KOPT-K1 (cell line): ENCODE measurements at regions not wholly inside any gene's neighbourhood (a gene's known extent, or its start where the extent isn't known, plus 50 kb on each side); places are given as distances from the start of the nearest gene placed in this dataset.

Experiments used
- H3K27ac ChIP-seq: fragments of 200-600 bp; sonication (generic); 2 replicates; pipeline ENCODE4 v1.5.1; 2016; ENCODE audit warnings: antibody characterized with exemption, mild to moderate bottlenecking, low read depth, low read length; ENCODE audit not compliant: poor library complexity, severe bottlenecking
- H3K36me3 ChIP-seq: fragments of 200-600 bp; sonication (generic); 2 replicates; pipeline ENCODE4 v1.5.1; 2017; ENCODE audit warnings: antibody characterized with exemption, mild to moderate bottlenecking, low read length, moderate library complexity; ENCODE audit not compliant: insufficient read depth
- H3K9me3 ChIP-seq: fragments of 200-600 bp; sonication (generic); 2 replicates; pipeline ENCODE4 v1.5.1; 2017; ENCODE audit warnings: antibody characterized with exemption, low read length, mild to moderate bottlenecking; ENCODE audit not compliant: insufficient read depth, poor library complexity, severe bottlenecking

- Histone ChIP-seq H3K9me3 (no peaks in the 10 kb centered on the region), H3K36me3 (no peaks in the 10 kb centered on the region), H3K27ac (no peak overlapping the region)
Observed at GRCh38 chr15:94744080-94744793, 512.9 kb downstream of the MCTP2 start.

DNA sequence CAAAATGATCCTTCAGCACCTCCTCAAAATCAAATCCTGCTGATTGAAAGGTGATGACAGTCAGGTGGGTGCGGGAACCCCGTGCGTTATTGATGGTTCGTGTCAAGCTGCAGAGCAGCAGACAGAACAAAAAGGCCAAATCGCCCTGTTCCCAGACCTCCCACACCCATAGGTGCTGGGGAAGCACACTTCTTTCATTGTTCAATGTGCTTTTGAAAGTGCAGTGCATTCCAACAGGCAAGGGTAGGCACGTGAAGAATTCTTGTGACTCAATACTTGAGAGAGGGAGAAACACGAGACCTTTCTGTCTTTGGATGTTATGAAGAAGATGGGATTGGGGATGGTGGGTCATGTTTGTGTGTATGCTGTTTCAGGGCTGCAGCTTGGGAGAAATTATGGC is 514.0 kb downstream of the MCTP2 start:
- Histone ChIP-seq H3K36me3 (no peaks in the 10 kb centered on the region), H3K9me3 (no peaks in the 10 kb centered on the region), H3K27ac (no peak overlapping the region)

GRCh38 chr15:94747510-94747909 is 516.1 kb downstream of the MCTP2 start:
- Histone ChIP-seq H3K9me3 (no peaks in the 10 kb centered on the region), H3K27ac (no peak overlapping the region), H3K36me3 (no peaks in the 10 kb centered on the region)

GRCh38 chr15:94749811-94750617 is 518.7 kb downstream of the MCTP2 start:
- H3K27ac ChIP-seq: no peak overlapping the region
- no peaks in the 10 kb centered on the region for H3K9me3 ChIP-seq
- H3K36me3 ChIP-seq: no peaks in the 10 kb centered on the region

DNA sequence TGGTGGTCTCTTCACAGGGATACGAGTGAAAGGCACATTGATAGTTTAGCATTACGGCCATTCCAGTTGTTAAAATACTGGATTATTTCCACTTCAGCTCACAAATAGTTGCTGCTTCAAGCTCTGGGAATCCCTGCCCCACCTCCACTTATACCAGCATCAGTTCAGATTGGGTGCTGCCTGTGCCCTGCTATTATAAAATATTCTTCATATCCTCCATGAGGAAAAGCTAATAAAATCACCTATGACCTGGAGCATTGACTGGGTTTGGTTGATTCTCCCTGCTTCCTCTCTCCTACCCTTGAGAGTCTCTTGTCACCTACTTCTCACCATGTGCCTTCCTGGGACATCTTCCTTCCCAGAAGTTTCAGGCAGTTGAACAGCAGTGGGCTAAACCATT is 529.0 kb downstream of the MCTP2 start:
- H3K27ac ChIP-seq: no peak overlapping the region

DNA sequence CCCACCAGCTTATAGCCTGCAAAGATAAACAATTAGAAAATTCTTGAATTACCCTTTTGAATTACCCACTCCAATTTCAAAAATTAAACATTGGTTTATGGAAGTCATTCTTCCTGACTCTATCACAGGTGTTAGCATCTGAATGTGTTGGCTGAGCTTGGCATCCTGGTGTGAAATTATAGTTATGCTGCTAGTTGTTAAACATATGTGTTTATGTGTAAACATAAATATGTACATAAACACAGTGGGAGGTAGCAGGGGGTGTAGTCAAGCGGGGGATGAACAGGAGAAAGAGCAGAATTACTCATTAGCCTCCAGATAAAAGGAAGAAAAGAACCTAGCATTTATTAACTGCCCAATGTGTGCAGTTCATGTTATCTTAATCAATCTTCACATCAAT is 530.2 kb downstream of the MCTP2 start:
- H3K9me3 ChIP-seq: no peaks in the 10 kb centered on the region
- no peaks in the 10 kb centered on the region for H3K36me3 ChIP-seq
- H3K27ac ChIP-seq: no peak overlapping the region

More for the DNA sequence above, 529.0 kb downstream of the MCTP2 start:
- H3K9me3 ChIP-seq: no peaks in the 10 kb centered on the region
- no peaks in the 10 kb centered on the region for H3K36me3 ChIP-seq

DNA sequence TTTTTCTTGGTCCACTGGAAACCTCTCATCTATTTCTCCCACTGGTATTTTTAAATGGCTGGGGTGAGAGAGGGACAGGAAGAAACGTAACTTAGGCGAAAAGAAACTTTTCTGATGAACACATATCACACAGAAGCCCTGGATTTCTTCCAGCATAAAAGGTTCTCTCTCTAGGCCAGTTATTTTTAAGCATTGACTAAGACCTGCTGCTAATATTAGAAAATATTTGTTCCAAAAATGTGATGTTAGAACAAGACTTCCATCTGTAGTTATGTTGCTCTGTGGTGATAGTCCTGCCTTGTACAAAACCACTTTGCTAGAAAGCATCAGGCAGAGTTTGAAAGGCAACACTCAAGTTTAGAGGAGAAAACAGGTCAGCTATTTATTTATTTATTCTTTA is 537.7 kb downstream of the MCTP2 start:
- Histone ChIP-seq H3K36me3 (no peaks in the 10 kb centered on the region), H3K27ac (no peak overlapping the region), H3K9me3 (no peaks in the 10 kb centered on the region)

DNA sequence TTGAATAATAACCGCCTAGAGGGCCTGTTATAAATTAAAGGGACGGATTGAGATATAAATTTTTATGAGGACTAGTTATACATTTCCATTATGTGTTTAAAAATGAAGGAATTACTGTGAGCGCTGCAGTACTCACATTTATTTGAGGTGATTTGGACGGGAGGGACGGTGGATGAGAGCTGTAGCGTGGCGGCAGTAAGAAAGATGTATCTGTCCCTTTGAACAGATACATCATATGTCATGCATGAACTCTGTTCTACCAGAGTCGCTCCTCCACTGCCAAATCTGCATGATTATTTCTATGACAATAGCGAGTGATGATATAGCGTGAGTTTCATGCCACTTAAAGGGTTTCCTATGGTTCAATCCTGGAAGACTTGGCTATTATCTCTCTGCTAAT is 538.8 kb downstream of the MCTP2 start:
- H3K36me3 ChIP-seq: no peaks in the 10 kb centered on the region
- H3K27ac ChIP-seq: no peak overlapping the region
- no peaks in the 10 kb centered on the region for H3K9me3 ChIP-seq

- no peak overlapping the region for H3K27ac ChIP-seq
- no peaks in the 10 kb centered on the region for H3K9me3 ChIP-seq
- no peaks in the 10 kb centered on the region for H3K36me3 ChIP-seq
Observed at GRCh38 chr15:94777037-94777436, 545.7 kb downstream of the MCTP2 start.

DNA sequence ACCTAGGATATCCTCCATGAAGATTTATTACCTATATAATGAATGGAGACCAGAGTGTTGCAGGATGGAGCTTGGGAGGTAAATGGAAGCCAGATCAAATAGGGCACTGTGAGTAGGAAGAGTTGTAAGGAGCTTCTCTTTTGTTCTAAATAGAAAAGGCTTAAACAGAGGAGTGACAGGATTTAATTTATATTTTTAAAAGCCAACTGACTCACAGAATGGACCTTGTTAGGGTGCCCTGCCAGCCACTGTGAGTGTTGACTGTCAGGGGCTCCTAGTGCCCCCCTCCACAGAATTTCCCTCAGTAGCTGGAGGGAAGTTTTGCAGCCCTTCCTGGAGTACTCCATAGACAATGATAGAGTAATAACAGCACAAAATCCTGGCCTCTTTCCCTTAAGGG is 547.5 kb downstream of the MCTP2 start:
- Histone ChIP-seq H3K9me3 (no peaks in the 10 kb centered on the region), H3K27ac (no peak overlapping the region), H3K36me3 (no peaks in the 10 kb centered on the region)

- H3K9me3 ChIP-seq: no peaks in the 10 kb centered on the region
- H3K36me3 ChIP-seq: no peaks in the 10 kb centered on the region
- no peak overlapping the region for H3K27ac ChIP-seq
Observed at GRCh38 chr15:94780166-94780565, 548.8 kb downstream of the MCTP2 start.

DNA sequence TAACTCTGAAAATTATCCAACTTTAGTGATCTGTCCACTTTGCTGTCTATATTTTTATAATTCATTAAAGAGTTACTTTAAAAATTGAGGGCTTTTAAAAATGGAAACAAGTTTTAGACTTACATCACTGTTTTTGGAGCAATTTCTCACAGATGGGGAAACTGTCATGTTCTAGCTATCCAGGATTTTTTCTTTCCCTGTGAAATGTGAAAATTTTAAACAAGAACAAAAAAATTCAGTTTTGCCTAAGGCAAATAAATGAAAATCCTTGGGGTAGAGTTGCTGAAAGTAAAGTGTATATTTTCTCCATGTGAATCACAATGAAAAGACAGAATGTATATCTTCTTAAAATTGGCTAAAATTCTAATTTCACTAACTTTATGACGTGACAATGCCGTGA is 553.7 kb downstream of the MCTP2 start:
- Histone ChIP-seq H3K36me3 (no peaks in the 10 kb centered on the region), H3K9me3 (no peaks in the 10 kb centered on the region), H3K27ac (no peak overlapping the region)

GRCh38 chr15:94791008-94791407 is 559.6 kb downstream of the MCTP2 start:
- Histone ChIP-seq H3K36me3 (no peaks in the 10 kb centered on the region), H3K27ac (no peak overlapping the region), H3K9me3 (no peaks in the 10 kb centered on the region)

DNA sequence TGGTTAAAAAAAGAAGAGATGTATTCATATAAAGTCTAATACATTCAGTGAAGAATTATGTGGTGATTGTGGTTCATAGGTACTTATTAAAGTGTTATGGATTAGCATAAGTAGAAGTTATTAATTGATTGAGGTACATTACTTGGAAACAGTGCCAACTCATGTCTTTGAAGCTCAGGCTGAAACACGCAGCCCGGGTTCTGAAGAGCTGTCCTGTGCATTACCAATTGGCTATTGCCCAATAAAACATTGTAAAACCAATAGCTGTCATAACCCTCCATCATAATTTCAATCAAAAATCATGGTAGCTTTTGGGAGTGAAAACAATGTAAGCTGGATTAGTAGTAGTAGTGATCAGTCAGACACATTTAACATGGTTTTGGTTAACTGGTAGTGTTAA is 560.1 kb downstream of the MCTP2 start:
- no peaks in the 10 kb centered on the region for H3K9me3 ChIP-seq
- no peak overlapping the region for H3K27ac ChIP-seq
- no peaks in the 10 kb centered on the region for H3K36me3 ChIP-seq

DNA sequence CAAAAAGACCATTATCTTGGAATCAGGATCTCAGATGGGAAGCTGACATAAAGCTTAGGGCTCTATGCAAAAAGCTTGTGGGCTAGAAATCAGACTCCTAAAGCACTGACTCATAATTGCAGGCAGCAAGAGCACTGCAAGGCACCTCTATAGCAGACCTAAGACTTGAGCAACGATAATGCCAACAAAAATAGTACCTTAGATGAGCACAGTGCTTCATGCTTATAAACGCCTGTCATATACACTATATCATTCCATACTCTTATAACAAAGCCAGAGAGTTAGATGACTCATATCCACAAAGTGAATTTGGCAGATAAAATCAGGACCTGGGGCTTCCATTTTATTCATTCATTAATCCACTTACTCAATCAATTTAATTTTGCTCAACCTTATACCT is 560.8 kb downstream of the MCTP2 start:
- Histone ChIP-seq H3K36me3 (no peaks in the 10 kb centered on the region), H3K27ac (no peak overlapping the region), H3K9me3 (no peaks in the 10 kb centered on the region)

DNA sequence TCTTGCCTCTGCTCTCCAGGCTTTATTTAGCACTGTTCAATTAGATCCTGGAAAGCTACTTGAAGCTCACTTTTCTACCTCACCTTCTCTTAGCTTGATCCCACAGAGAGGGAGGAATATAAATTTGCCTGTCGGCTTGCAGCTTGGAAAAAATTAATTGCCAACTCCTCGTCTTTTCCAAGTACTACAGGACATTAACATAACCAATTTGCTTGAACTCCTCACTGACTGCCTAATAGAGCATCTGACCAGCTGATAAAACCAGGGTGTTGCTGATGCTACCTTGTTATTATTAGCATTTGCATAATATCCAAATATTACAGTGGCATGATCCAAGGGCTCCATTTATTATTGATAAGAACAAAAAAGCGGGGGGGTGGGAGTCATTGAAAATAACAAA is 561.8 kb downstream of the MCTP2 start:
- no peaks in the 10 kb centered on the region for H3K36me3 ChIP-seq
- no peaks in the 10 kb centered on the region for H3K9me3 ChIP-seq
- H3K27ac ChIP-seq: no peak overlapping the region
